Endodermal cell (in vitro differentiated cells): ENCODE measurements at regions not wholly inside any gene's neighbourhood (a gene's known extent, or its start where the extent isn't known, plus 50 kb on each side); places are given as distances from the start of the nearest gene placed in this dataset.

Experiments used
- DNase-seq: peaks from one replicate; pipeline ENCODE4 v3.0.0-alpha.2; 2017
- H3K27ac ChIP-seq: 2 replicates; pipeline ENCODE4 v1.5.1; 2013; ENCODE audit warnings: mild to moderate bottlenecking, low read depth, low read length, moderate library complexity
- H3K27me3 ChIP-seq: 2 replicates; pipeline ENCODE4 v1.6.1; 2013; ENCODE audit warnings: mild to moderate bottlenecking, low read length, moderate library complexity; ENCODE audit not compliant: insufficient read depth, control insufficient read depth, poor library complexity, severe bottlenecking
- H3K36me3 ChIP-seq: 2 replicates; pipeline ENCODE4 v1.7.0; 2013; ENCODE audit warnings: mild to moderate bottlenecking, low read length, moderate library complexity; ENCODE audit not compliant: control insufficient read depth, insufficient read depth
- H3K4me1 ChIP-seq: one replicate; pipeline ENCODE4 v1.7.0; 2013; ENCODE audit warnings: low read length; ENCODE audit not compliant: control insufficient read depth, insufficient read depth
- H3K4me3 ChIP-seq: 2 replicates; pipeline ENCODE4 v1.5.1; 2013; ENCODE audit warnings: mild to moderate bottlenecking, low read length, moderate library complexity
- H3K9ac ChIP-seq: 2 replicates; pipeline ENCODE4 v1.6.1; 2013; ENCODE audit warnings: mild to moderate bottlenecking, low read length, moderate library complexity; ENCODE audit not compliant: poor library complexity, severe bottlenecking; ENCODE audit errors: extremely low read depth
- H3K9me3 ChIP-seq: 2 replicates; pipeline ENCODE4 v1.6.1; 2013; ENCODE audit warnings: mild to moderate bottlenecking, low read length, moderate library complexity; ENCODE audit not compliant: control insufficient read depth
- H3K27ac Mint-ChIP-seq: 2 replicates; pipeline ENCODE4 v1.8.0; 2020; ENCODE audit warnings: mixed read lengths
- H3K27me3 Mint-ChIP-seq: 2 replicates; pipeline ENCODE4 v1.8.0; 2021; ENCODE audit warnings: mild to moderate bottlenecking, mixed read lengths; ENCODE audit not compliant: insufficient read depth
- H3K36me3 Mint-ChIP-seq: 2 replicates; pipeline ENCODE4 v1.8.0; 2020; ENCODE audit warnings: low read depth, mixed read lengths
- H3K4me1 Mint-ChIP-seq: 2 replicates; pipeline ENCODE4 v1.8.0; 2020; ENCODE audit warnings: mixed read lengths
- H3K4me3 Mint-ChIP-seq: 2 replicates; pipeline ENCODE4 v1.8.0; 2020; ENCODE audit warnings: mild to moderate bottlenecking, moderate library complexity, mixed read lengths
- H3K9me3 Mint-ChIP-seq: 2 replicates; pipeline ENCODE4 v1.8.0; 2020; ENCODE audit warnings: mild to moderate bottlenecking, mixed read lengths
- WGBS, 2 experiments: methylation state at CpG; one replicate each; pipeline versions ENCODE4 v1.1.5 to v1.1.7; 2013; ENCODE audit warnings: missing lambda C conversion rate in 2 of 2, mixed read lengths in 1 of 2; ENCODE audit not compliant: insufficient coverage in 1 of 2, insufficient read length in 1 of 2; 5-methylcytosine and 5-hydroxymethylcytosine counted together
- TF ChIP-seq, protein P1 (sequence below): fragments of 200-600 bp; sonication (generic); conservative IDR thresholded peaks from 2 replicates; pipeline ENCODE4 v1.5.0; 2021; ENCODE audit warnings: antibody characterized with exemption, mild to moderate bottlenecking

DNA sequence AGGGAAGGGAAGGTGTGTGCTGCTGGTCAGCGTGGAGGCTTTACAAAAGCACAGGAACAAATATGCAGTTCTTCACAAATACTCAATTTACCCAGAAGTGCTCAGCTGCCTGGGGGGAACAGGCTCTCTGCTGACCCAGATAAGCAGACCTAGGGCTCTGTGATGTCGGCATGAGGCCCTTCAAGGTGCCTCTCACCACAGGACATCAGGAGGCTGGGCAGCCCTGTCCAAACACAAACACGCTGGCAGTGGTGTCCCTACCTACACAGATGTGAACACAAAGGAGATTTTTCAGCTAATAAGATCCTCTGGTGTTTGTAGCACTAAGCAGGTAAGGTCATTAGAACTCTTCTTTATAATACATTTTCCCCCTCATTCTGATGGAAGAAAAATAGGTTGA lies 243.0 kb upstream of the PROX1 start:
- H3K27ac ChIP-seq, result no peak overlapping the region
- TF ChIP-seq, protein P1, sequence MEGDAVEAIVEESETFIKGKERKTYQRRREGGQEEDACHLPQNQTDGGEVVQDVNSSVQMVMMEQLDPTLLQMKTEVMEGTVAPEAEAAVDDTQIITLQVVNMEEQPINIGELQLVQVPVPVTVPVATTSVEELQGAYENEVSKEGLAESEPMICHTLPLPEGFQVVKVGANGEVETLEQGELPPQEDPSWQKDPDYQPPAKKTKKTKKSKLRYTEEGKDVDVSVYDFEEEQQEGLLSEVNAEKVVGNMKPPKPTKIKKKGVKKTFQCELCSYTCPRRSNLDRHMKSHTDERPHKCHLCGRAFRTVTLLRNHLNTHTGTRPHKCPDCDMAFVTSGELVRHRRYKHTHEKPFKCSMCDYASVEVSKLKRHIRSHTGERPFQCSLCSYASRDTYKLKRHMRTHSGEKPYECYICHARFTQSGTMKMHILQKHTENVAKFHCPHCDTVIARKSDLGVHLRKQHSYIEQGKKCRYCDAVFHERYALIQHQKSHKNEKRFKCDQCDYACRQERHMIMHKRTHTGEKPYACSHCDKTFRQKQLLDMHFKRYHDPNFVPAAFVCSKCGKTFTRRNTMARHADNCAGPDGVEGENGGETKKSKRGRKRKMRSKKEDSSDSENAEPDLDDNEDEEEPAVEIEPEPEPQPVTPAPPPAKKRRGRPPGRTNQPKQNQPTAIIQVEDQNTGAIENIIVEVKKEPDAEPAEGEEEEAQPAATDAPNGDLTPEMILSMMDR, result no peak
- no peaks in the 10 kb centered on the region for H3K36me3 ChIP-seq
- H3K4me3 Mint-ChIP-seq, result no peak overlapping the region
- peak; percentile 45 for DNase-seq
- 80 to 84% methylated on average over 1 to 3 of the region's 3 CpGs for WGBS, 2 experiments
- H3K27ac Mint-ChIP-seq, result no peak overlapping the region
- H3K4me1 Mint-ChIP-seq, result no peaks in the 10 kb centered on the region
- no peak overlapping the region for H3K4me3 ChIP-seq
- H3K9me3 Mint-ChIP-seq, result peaks cover 7% of the 10 kb centered on the region
- no peaks in the 10 kb centered on the region for H3K4me1 ChIP-seq
- H3K36me3 Mint-ChIP-seq, result no peaks in the 10 kb centered on the region
- no peaks in the 10 kb centered on the region for H3K27me3 ChIP-seq
- H3K9ac ChIP-seq, result no peak overlapping the region
- peaks cover 4% of the 10 kb centered on the region for H3K9me3 ChIP-seq
- no peaks in the 10 kb centered on the region for H3K27me3 Mint-ChIP-seq

DNA sequence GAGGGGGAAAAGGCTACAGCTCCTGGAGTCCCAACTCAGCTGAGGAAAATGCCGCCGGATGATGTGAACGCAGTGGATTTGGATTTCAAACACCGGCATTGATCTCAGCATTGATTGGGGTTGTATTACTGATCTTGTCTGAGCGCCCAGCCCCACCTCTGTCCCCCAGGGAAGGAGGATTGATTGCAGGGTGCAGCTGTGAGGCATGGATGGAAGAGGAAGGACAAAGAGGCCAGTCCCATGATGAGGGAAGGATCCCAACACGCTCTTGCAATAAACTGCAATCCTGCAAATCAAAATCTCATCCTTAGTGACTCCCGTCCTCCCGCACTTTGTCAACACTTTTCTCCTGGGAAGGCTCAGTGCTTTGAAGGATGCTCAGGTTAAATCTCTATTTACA lies 242.3 kb upstream of the PROX1 start:
- Mint-ChIP-seq H3K9me3 (peaks cover 7% of the 10 kb centered on the region), H3K4me3 (no peak overlapping the region), H3K27ac (no peak overlapping the region), H3K27me3 (no peaks in the 10 kb centered on the region), H3K4me1 (peaks cover 5% of the 10 kb centered on the region), H3K36me3 (no peaks in the 10 kb centered on the region)
- TF ChIP-seq, protein P1, result no peak
- WGBS, 2 experiments, result 86 to 91% methylated on average over 4 to 8 of the region's 8 CpGs
- Histone ChIP-seq H3K36me3 (no peaks in the 10 kb centered on the region), H3K9me3 (peaks cover 4% of the 10 kb centered on the region), H3K4me3 (no peak overlapping the region), H3K9ac (no peak overlapping the region), H3K4me1 (peaks cover 2% of the 10 kb centered on the region), H3K27ac (no peak overlapping the region), H3K27me3 (no peaks in the 10 kb centered on the region)
- DNase-seq, result no peak

DNA sequence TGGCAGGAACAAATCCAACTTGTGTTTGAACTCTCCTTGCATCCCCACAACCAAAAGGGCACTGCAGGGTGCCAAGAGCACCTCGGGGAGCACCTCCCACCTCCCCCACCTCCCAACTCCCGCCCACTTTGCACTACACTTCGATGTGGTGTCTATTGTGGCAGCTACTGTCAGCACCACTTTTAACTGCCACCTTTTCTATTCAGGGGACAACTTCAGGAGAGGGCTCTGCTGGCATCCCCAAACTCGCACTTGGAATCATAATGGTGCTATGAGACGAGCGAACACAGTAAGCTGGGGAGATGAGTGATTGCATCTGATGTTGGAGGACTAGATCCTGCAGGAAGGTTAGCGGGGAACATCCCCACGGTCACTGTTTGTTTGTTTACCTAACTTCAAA lies 238.2 kb upstream of the PROX1 start:
- Histone ChIP-seq H3K27me3 (no peaks in the 10 kb centered on the region), H3K9ac (no peak overlapping the region), H3K4me1 (peaks cover 5% of the 10 kb centered on the region), H3K27ac (no peak overlapping the region), H3K36me3 (no peaks in the 10 kb centered on the region), H3K9me3 (no peaks in the 10 kb centered on the region), H3K4me3 (no peak overlapping the region)
- Mint-ChIP-seq H3K4me1 (peaks cover 8% of the 10 kb centered on the region), H3K36me3 (no peaks in the 10 kb centered on the region), H3K27ac (no peak overlapping the region), H3K9me3 (peaks cover 3% of the 10 kb centered on the region), H3K4me3 (no peak overlapping the region), H3K27me3 (peaks cover 3% of the 10 kb centered on the region)
- 92 to 98% methylated on average over 6 to 8 of the region's 8 CpGs for WGBS, 2 experiments
- DNase-seq, result no peak
- TF ChIP-seq, protein P1, result no peak
